ENCODE measurements at regions not wholly inside any gene's neighbourhood (a gene's known extent, or its start where the extent isn't known, plus 50 kb on each side); places are given as distances from the start of the nearest gene placed in this dataset.

DNA sequence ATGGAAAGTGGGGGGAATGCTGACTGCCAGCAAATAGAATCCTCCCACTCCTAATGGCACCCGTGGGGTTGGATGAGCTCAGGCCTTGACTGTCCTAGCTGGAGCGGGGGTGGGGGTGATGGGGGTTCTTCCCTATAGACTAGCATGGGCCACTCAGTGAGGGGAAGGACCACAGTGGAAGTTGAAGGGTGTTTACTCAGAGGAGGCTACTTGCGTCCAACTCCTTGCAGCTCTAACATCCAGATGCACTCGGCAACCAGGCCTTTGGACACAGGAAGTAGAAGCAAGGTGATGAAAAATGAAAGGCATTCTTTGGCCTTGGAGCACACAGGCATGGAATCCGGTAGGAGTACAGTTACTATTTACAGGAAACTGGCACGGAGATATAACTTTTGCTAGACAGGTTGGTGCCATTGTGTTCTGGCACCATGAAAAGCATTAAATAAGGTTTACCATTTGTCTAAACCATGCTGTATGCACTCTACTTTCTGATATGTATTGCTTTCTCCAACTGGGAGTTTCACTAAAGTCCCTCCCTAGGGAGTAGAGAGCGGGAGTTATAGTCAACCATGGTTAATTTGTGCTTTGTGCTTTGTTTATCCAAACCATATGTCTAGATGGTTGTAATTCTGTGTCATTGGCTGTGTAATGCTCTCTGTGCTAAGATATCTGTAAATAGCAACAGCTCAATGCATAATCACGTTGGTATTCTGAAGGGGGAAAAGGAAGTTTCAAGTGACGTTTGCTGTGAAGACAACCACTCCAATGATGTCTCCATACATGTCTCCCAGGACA is 125.3 kb downstream of the TSHZ3 start:
- Histone ChIP-seq H3K4me1 (ENCODE audit: insufficient read depth) (no peaks in the 10 kb centered on the region), H3K79me2 (replicated peaks; ENCODE audit: insufficient read depth) (no peaks in the 10 kb centered on the region), H3K4me3 (no peak overlapping the region), H3F3A (replicated peaks; ENCODE audit: low read depth) (no peaks in the 10 kb centered on the region), H3K27ac (ENCODE audit: low read depth) (no peak overlapping the region), H2AFZ (no peak overlapping the region), H3K36me3 (ENCODE audit: insufficient read depth) (no peaks in the 10 kb centered on the region), H3K27me3 (ENCODE audit: insufficient read depth) (no peaks in the 10 kb centered on the region), H3K4me2 (no peak overlapping the region), H4K20me1 (replicated peaks; ENCODE audit: insufficient read depth) (no peaks in the 10 kb centered on the region), H3K9me2 (ENCODE audit: insufficient read depth) (peaks cover 20% of the 10 kb centered on the region; the same call in 1 of the 2 replicates)
- Mint-ChIP-seq H3K27ac (no peak overlapping the region), H3K27me3 (ENCODE audit: insufficient read depth, low read depth, poor library complexity) (peaks cover 4% of the 10 kb centered on the region), H3K9me3 (no peaks in the 10 kb centered on the region), H3K4me3 (no peak overlapping the region), H3K36me3 (ENCODE audit: low read depth) (no peaks in the 10 kb centered on the region), H3K4me1 (no peaks in the 10 kb centered on the region)
- ATAC-seq (no peak), DNase-seq (ENCODE audit: low spot score) (no peak)
- TF ChIP-seq ZNF331 (CRISPR knock-in tag; IDR thresholded peaks at IDR 0.05; ENCODE audit: low read depth): no peak
- TF ChIP-seq, protein P1, sequence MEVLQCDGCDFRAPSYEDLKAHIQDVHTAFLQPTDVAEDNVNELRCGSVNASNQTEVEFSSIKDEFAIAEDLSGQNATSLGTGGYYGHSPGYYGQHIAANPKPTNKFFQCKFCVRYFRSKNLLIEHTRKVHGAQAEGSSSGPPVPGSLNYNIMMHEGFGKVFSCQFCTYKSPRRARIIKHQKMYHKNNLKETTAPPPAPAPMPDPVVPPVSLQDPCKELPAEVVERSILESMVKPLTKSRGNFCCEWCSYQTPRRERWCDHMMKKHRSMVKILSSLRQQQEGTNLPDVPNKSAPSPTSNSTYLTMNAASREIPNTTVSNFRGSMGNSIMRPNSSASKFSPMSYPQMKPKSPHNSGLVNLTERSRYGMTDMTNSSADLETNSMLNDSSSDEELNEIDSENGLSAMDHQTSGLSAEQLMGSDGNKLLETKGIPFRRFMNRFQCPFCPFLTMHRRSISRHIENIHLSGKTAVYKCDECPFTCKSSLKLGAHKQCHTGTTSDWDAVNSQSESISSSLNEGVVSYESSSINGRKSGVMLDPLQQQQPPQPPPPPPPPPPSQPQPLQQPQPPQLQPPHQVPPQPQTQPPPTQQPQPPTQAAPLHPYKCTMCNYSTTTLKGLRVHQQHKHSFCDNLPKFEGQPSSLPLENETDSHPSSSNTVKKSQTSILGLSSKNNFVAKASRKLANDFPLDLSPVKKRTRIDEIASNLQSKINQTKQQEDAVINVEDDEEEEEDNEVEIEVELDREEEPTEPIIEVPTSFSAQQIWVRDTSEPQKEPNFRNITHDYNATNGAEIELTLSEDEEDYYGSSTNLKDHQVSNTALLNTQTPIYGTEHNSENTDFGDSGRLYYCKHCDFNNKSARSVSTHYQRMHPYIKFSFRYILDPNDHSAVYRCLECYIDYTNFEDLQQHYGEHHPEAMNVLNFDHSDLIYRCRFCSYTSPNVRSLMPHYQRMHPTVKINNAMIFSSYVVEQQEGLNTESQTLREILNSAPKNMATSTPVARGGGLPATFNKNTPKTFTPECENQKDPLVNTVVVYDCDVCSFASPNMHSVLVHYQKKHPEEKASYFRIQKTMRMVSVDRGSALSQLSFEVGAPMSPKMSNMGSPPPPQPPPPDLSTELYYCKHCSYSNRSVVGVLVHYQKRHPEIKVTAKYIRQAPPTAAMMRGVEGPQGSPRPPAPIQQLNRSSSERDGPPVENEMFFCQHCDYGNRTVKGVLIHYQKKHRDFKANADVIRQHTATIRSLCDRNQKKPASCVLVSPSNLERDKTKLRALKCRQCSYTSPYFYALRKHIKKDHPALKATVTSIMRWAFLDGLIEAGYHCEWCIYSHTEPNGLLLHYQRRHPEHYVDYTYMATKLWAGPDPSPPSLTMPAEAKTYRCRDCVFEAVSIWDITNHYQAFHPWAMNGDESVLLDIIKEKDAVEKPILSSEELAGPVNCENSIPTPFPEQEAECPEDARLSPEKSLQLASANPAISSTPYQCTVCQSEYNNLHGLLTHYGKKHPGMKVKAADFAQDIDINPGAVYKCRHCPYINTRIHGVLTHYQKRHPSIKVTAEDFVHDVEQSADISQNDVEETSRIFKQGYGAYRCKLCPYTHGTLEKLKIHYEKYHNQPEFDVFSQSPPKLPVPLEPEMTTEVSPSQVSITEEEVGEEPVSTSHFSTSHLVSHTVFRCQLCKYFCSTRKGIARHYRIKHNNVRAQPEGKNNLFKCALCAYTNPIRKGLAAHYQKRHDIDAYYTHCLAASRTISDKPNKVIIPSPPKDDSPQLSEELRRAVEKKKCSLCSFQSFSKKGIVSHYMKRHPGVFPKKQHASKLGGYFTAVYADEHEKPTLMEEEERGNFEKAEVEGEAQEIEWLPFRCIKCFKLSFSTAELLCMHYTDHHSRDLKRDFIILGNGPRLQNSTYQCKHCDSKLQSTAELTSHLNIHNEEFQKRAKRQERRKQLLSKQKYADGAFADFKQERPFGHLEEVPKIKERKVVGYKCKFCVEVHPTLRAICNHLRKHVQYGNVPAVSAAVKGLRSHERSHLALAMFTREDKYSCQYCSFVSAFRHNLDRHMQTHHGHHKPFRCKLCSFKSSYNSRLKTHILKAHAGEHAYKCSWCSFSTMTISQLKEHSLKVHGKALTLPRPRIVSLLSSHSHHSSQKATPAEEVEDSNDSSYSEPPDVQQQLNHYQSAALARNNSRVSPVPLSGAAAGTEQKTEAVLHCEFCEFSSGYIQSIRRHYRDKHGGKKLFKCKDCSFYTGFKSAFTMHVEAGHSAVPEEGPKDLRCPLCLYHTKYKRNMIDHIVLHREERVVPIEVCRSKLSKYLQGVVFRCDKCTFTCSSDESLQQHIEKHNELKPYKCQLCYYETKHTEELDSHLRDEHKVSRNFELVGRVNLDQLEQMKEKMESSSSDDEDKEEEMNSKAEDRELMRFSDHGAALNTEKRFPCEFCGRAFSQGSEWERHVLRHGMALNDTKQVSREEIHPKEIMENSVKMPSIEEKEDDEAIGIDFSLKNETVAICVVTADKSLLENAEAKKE (CRISPR knock-in tag; IDR thresholded peaks at IDR 0.05): no peak
- TF ChIP-seq, protein P2, sequence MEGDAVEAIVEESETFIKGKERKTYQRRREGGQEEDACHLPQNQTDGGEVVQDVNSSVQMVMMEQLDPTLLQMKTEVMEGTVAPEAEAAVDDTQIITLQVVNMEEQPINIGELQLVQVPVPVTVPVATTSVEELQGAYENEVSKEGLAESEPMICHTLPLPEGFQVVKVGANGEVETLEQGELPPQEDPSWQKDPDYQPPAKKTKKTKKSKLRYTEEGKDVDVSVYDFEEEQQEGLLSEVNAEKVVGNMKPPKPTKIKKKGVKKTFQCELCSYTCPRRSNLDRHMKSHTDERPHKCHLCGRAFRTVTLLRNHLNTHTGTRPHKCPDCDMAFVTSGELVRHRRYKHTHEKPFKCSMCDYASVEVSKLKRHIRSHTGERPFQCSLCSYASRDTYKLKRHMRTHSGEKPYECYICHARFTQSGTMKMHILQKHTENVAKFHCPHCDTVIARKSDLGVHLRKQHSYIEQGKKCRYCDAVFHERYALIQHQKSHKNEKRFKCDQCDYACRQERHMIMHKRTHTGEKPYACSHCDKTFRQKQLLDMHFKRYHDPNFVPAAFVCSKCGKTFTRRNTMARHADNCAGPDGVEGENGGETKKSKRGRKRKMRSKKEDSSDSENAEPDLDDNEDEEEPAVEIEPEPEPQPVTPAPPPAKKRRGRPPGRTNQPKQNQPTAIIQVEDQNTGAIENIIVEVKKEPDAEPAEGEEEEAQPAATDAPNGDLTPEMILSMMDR (conservative IDR thresholded peaks at IDR 0.05; ENCODE audit: low read depth in 2 of 2): no peak
- no peak for TF ChIP-seq JUNB (IDR thresholded peaks at IDR 0.05; ENCODE audit: unreplicated experiment)
- TF ChIP-seq STAT1 (IDR thresholded peaks at IDR 0.05; ENCODE audit: unreplicated experiment): no peak
- no peak for TF ChIP-seq POLR2AphosphoS5 (IDR thresholded peaks at IDR 0.05; ENCODE audit: low read depth)
